BLaER1 (cell line): ENCODE measurements at regions not wholly inside any gene's neighbourhood (a gene's known extent, or its start where the extent isn't known, plus 50 kb on each side); places are given as distances from the start of the nearest gene placed in this dataset.

Experiments
- H3K27ac ChIP-seq: shearing (Covaris generic); formaldehyde crosslinking; 2 replicates; pipeline ENCODE4 v1.8.1; 2022
- H3K27me3 ChIP-seq: shearing (Covaris generic); formaldehyde crosslinking; 2 replicates; pipeline ENCODE4 v1.8.1; 2022
- H3K36me3 ChIP-seq: shearing (Covaris generic); formaldehyde crosslinking; 2 replicates; pipeline ENCODE4 v1.8.1; 2022
- H3K4me1 ChIP-seq: shearing (Covaris generic); formaldehyde crosslinking; 2 replicates; pipeline ENCODE4 v1.8.1; 2022
- H3K4me2 ChIP-seq: shearing (Covaris generic); formaldehyde crosslinking; 2 replicates; pipeline ENCODE4 v1.8.1; 2022
- H3K4me3 ChIP-seq: shearing (Covaris generic); formaldehyde crosslinking; 2 replicates; pipeline ENCODE4 v1.8.1; 2022
- H3K9ac ChIP-seq: shearing (Covaris generic); formaldehyde crosslinking; 2 replicates; pipeline ENCODE4 v1.8.1; 2022
- H3K9me3 ChIP-seq: shearing (Covaris generic); formaldehyde crosslinking; 2 replicates; pipeline ENCODE4 v1.8.1; 2022
- H4K20me1 ChIP-seq: shearing (Covaris generic); formaldehyde crosslinking; 2 replicates; pipeline ENCODE4 v1.8.1; 2022
- Cebpa-rat ChIP-seq: shearing (Covaris generic); IDR thresholded peaks from 2 replicates; pipeline ENCODE4 v1.8.1; 2022

DNA sequence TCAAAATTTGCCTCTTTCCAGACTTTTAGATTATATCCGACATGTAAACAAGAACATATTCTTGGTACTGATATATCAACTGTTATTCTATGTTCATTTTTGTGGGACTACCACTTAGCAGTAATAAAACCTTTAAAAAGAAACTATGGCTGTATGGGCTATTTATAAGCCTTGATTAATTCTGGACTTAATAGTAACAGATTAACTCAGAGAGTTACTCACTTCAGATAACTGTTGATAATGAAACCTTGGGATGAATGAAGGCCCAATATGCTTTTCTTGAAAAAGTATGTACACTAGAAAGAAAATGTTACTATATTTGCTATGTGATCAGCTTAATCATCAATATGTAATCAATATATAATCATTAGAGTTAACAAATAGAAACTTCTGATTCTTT is 595.9 kb upstream of the BOD1L1 start:
- no peak overlapping the region for H3K27ac ChIP-seq
- TF ChIP-seq Cebpa-rat, result no peak
- H3K36me3 ChIP-seq, result no peaks in the 10 kb centered on the region
- no peaks in the 10 kb centered on the region for H3K9me3 ChIP-seq
- H4K20me1 ChIP-seq, result no peaks in the 10 kb centered on the region
- H3K4me2 ChIP-seq, result no peak overlapping the region
- H3K27me3 ChIP-seq, result no peaks in the 10 kb centered on the region
- H3K9ac ChIP-seq, result no peak overlapping the region
- no peak overlapping the region for H3K4me3 ChIP-seq
- no peaks in the 10 kb centered on the region for H3K4me1 ChIP-seq

DNA sequence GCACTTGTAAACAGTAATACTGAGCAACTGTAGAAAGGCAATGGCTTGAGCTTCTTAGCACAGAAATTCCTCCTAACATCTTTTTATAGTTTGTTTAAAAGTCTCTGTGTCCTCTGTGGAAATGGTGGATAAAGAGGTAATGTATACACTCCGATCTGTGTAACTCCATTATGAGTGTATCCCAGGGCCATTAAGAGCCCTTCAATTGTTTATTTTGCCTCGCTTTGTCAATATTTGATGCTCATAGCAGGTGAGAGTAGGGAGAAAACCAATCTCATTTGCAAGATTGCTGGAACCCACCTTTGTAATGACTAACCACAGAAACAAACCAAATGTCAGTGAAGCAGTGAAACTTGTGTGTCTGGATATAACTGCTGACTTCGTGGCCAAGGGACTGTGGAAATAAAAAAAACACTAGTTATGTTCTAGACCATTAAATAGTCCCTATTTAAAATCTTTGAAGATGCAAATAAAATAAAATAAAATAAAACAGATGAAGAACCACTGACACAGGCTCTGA is 598.2 kb upstream of the BOD1L1 start:
- H3K27me3 ChIP-seq, result no peaks in the 10 kb centered on the region
- TF ChIP-seq Cebpa-rat, result no peak
- no peaks in the 10 kb centered on the region for H3K9me3 ChIP-seq
- H3K4me2 ChIP-seq, result no peak overlapping the region
- no peak overlapping the region for H3K9ac ChIP-seq
- no peak overlapping the region for H3K27ac ChIP-seq
- H3K36me3 ChIP-seq, result no peaks in the 10 kb centered on the region
- H4K20me1 ChIP-seq, result no peaks in the 10 kb centered on the region
- no peak overlapping the region for H3K4me3 ChIP-seq
- H3K4me1 ChIP-seq, result no peaks in the 10 kb centered on the region

DNA sequence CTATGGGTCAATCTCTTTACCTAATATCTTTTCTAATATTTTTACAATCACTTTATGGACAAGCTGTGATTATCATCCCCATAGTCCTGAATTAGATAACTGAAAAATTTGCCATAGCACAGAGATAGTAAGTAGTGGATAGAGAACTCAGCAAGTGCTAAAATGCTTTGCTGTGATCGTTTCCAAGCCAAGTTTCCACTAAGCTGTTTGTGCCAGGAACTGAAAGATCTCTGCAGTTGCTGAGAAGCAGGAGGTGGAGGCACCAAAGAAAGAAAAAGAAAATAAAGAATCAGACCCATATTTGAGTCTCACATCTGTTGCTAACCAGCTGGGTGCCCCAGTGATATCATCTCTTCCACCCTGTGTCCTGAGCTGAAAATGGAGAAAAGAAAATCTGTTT is 605.6 kb upstream of the BOD1L1 start:
- no peak overlapping the region for H3K9ac ChIP-seq
- TF ChIP-seq Cebpa-rat, result no peak

DNA sequence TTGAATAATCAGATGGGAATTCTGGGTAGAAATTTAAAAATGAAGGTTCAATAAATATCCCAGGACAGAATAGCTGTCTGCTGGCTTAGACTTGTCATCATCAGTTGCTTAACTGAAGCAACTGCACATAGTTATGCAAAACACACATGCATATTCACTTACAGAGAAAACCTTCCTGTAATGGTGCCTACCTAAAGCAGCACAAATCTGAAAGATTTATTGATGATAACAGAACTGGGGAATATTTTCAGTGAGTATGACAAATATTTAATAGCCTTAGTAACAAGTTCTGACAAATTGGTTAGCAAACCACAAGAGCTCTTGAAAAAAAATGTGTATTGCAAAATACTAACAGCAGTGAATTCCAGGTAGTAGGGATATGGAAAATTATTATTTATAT is 606.8 kb upstream of the BOD1L1 start:
- H3K9me3 ChIP-seq, result 0 out of 2 replicates have a peak, but pooled peaks cover 3% of the 10 kb centered on the region
- H3K4me3 ChIP-seq, result no peak overlapping the region
- no peaks in the 10 kb centered on the region for H3K27me3 ChIP-seq
- no peak overlapping the region for H3K9ac ChIP-seq
- no peaks in the 10 kb centered on the region for H3K36me3 ChIP-seq
- no peak overlapping the region for H3K4me2 ChIP-seq
- H3K4me1 ChIP-seq, result no peaks in the 10 kb centered on the region
- no peak overlapping the region for H3K27ac ChIP-seq
- H4K20me1 ChIP-seq, result no peaks in the 10 kb centered on the region
- TF ChIP-seq Cebpa-rat, result no peak

More for the DNA sequence above, 605.6 kb upstream of the BOD1L1 start:
- H3K4me1 ChIP-seq, result no peaks in the 10 kb centered on the region
- no peaks in the 10 kb centered on the region for H3K27me3 ChIP-seq
- no peak overlapping the region for H3K4me2 ChIP-seq
- no peaks in the 10 kb centered on the region for H4K20me1 ChIP-seq
- H3K9me3 ChIP-seq, result 0 out of 2 replicates have a peak, but pooled peaks cover 3% of the 10 kb centered on the region
- H3K4me3 ChIP-seq, result no peak overlapping the region
- H3K27ac ChIP-seq, result no peak overlapping the region
- H3K36me3 ChIP-seq, result no peaks in the 10 kb centered on the region

DNA sequence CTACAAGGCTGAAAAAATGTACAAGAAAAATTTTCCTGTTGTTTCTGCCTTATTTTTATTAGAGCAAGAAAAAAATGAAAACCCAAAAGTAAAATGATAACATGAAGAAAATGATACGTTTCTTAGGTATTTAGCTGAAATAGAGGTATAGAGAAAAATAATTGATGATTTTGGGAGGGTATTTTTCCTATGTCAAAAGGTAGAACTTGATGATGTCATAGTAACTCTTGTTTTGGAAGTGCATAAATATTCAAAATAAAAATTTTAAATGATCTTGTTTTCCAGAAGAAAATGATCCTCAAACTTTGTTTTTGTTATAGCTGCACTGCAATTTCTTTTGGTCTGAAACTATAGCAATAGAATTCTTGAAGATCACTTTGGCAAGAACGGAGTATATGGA is 608.8 kb upstream of the BOD1L1 start:
- Histone ChIP-seq H3K36me3 (no peaks in the 10 kb centered on the region), H3K4me2 (no peak overlapping the region), H3K9me3 (0 out of 2 replicates have a peak, but pooled peaks cover 3% of the 10 kb centered on the region), H3K27ac (no peak overlapping the region), H3K4me3 (no peak overlapping the region), H3K9ac (no peak overlapping the region), H4K20me1 (no peaks in the 10 kb centered on the region), H3K27me3 (no peaks in the 10 kb centered on the region), H3K4me1 (no peaks in the 10 kb centered on the region)
- TF ChIP-seq Cebpa-rat, result no peak

DNA sequence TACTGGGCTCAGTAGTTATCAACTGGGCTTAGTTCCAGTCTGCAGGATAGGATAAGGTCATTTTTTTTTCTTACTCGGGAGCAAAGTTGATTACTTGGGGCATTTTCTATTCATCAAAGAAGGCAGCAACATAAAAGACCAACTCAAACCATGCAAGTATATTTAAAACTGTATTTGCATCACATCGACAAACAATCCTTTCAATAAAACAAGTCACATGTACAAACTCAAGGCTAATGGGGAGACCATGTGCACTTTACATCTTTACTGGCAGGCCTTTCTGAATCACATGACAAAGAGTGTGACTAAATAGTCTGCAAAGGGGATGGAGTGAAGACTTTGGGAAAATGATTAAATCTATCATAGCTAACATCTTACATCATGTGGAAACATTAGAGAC is 610.4 kb upstream of the BOD1L1 start:
- no peaks in the 10 kb centered on the region for H3K27me3 ChIP-seq
- no peak overlapping the region for H3K4me2 ChIP-seq
- H3K4me3 ChIP-seq, result no peak overlapping the region
- no peaks in the 10 kb centered on the region for H3K36me3 ChIP-seq
- H3K9me3 ChIP-seq, result 0 out of 2 replicates have a peak, but pooled peaks cover 3% of the 10 kb centered on the region
- H3K4me1 ChIP-seq, result no peaks in the 10 kb centered on the region
- no peak overlapping the region for H3K9ac ChIP-seq
- no peak overlapping the region for H3K27ac ChIP-seq
- no peak for TF ChIP-seq Cebpa-rat
- H4K20me1 ChIP-seq, result no peaks in the 10 kb centered on the region

DNA sequence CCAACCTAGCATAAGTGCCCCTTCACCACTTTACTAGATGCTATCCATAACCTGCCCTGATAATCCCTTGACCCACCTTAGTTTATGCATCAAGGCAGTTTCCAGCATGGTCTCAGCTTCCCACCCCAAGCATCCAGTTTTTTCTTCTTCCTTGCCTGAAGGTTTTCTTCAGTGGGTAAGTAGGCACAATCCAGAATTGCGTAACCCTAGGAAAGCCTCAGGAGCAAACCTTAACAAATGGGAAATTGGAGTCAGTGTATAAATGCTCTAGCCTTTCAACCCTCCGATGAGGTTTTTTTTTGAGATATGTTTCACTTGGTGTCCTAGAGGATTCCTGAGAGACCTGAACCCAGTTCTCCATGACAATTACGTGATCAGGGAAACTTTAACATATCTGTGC is 614.0 kb upstream of the BOD1L1 start:
- Histone ChIP-seq H3K27me3 (no peaks in the 10 kb centered on the region), H3K27ac (no peak overlapping the region), H3K4me1 (no peaks in the 10 kb centered on the region), H3K4me2 (no peak overlapping the region), H3K9me3 (no peaks in the 10 kb centered on the region), H3K4me3 (no peak overlapping the region), H4K20me1 (no peaks in the 10 kb centered on the region), H3K9ac (no peak overlapping the region), H3K36me3 (no peaks in the 10 kb centered on the region)
- TF ChIP-seq Cebpa-rat, result peak; percentile 70

DNA sequence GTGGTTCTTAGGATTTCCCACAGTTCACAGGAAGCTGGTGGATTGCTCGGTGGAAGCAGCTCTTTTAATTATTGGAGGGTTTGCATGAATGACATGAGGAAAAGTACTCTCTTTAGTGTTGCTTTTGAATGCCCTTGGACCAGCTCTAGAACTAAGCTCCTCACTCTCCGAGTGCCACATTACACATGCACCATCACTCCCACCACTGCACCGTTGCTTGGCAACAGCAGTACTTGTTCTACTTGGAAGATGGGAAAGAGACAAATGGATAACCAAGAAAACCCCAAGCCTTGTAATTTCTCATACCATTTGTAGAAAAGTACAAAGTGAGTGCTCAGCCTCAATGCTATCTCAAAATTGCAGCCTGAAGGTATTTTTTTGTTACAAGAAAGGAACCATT is 620.2 kb upstream of the BOD1L1 start:
- H3K9ac ChIP-seq, result no peak overlapping the region
- no peaks in the 10 kb centered on the region for H4K20me1 ChIP-seq
- no peak overlapping the region for H3K4me3 ChIP-seq
- no peak overlapping the region for H3K27ac ChIP-seq
- H3K27me3 ChIP-seq, result no peaks in the 10 kb centered on the region
- 0 out of 2 replicates have a peak, but pooled peaks cover 3% of the 10 kb centered on the region for H3K9me3 ChIP-seq
- no peak for TF ChIP-seq Cebpa-rat
- no peaks in the 10 kb centered on the region for H3K4me1 ChIP-seq
- H3K36me3 ChIP-seq, result no peaks in the 10 kb centered on the region
- no peak overlapping the region for H3K4me2 ChIP-seq

DNA sequence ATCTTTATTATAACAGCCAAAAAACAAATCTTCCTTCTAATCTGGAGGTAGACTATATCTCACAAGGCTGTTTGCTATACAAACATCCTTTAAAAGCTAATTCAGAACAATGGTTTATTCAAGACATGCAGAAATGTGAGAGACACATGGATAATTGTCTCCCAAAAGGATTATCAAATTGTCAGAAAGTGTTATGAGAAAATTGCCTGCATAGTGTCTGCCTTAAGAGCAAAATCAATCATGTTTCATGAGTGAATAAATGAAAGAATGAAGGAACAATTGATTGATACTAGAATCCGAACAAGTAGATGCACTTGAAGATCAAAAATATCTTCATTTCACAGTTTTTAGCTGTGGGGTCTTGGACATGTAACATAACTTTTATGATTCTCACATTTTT is 621.7 kb upstream of the BOD1L1 start:
- H3K27me3 ChIP-seq, result no peaks in the 10 kb centered on the region
- H3K9ac ChIP-seq, result no peak overlapping the region
- 0 out of 2 replicates have a peak, but pooled peaks cover 4% of the 10 kb centered on the region for H3K9me3 ChIP-seq
- TF ChIP-seq Cebpa-rat, result no peak
- H4K20me1 ChIP-seq, result no peaks in the 10 kb centered on the region
- no peak overlapping the region for H3K4me3 ChIP-seq
- no peak overlapping the region for H3K27ac ChIP-seq
- no peaks in the 10 kb centered on the region for H3K36me3 ChIP-seq
- no peak overlapping the region for H3K4me2 ChIP-seq
- H3K4me1 ChIP-seq, result no peaks in the 10 kb centered on the region

DNA sequence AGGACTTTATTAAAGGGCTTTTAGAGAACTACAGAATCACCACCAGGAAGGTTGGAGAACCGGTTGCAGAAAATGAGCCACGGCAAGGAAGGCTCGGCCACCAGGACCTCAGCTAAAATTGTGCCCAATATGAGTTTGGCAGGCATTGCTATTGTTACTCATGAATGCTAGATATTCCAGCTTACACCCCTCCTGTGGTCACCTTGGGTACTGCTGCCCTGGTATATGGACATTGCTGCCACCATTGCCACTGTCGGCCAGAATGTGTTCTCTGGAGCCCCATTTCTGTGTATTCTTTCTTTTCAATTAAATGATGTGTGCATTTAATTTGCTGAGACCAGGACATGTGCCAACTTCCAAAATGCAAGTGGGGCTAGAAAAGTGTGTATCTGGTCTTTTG is 626.7 kb upstream of the BOD1L1 start:
- no peak for TF ChIP-seq Cebpa-rat
- H3K4me3 ChIP-seq, result no peak overlapping the region
- peaks cover 8% of the 10 kb centered on the region for H3K4me1 ChIP-seq
- H3K4me2 ChIP-seq, result no peak overlapping the region
- H3K9me3 ChIP-seq, result 0 out of 2 replicates have a peak, but pooled peaks cover 4% of the 10 kb centered on the region
- H3K9ac ChIP-seq, result no peak overlapping the region
- H4K20me1 ChIP-seq, result no peaks in the 10 kb centered on the region
- no peaks in the 10 kb centered on the region for H3K27me3 ChIP-seq
- no peaks in the 10 kb centered on the region for H3K36me3 ChIP-seq
- no peak overlapping the region for H3K27ac ChIP-seq

DNA sequence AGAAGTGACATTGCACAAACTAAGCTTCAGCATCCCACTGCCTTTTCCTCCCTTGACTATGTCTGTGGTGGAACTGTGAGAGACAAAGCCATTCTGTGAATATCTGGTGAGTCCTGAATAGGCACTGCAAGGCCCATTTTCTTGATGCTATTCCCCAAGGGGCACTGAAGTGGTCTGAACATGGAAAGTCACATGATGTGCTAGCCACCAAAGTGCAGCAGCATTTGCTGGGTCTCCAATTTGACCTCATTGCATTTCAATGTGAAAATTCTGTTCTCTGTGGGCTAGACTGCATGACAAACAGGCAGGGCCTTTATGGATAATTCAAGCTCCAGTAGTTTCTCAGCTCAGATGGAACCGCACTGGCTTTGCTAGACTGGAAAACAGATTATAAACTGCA is 627.4 kb upstream of the BOD1L1 start:
- Histone ChIP-seq H3K4me1 (peaks cover 8% of the 10 kb centered on the region), H3K27me3 (no peaks in the 10 kb centered on the region), H3K9ac (no peak overlapping the region), H3K4me3 (no peak overlapping the region), H3K27ac (no peak overlapping the region), H4K20me1 (no peaks in the 10 kb centered on the region), H3K4me2 (peak overlapping the region; percentile 2; the same call in 1 of the 2 replicates), H3K36me3 (no peaks in the 10 kb centered on the region), H3K9me3 (0 out of 2 replicates have a peak, but pooled peaks cover 4% of the 10 kb centered on the region)
- TF ChIP-seq Cebpa-rat, result no peak
